HG02759 (cell line): ENCODE measurements at regions not wholly inside any gene's neighbourhood (a gene's known extent, or its start where the extent isn't known, plus 50 kb on each side); places are given as distances from the start of the nearest gene placed in this dataset.

ENCODE experiments used
- ATAC-seq: cut with Tn5 transposase; IDR thresholded peaks from one replicate; pipeline ENCODE4 v1.9.1; 2021; ENCODE audit warnings: mild to moderate bottlenecking, moderate library complexity; ENCODE audit not compliant: unreplicated experiment

- ATAC-seq = no peak
Measured at GRCh38 chr16:64892835-64893785, 228.8 kb downstream of the CDH11 start.

- ATAC-seq = no peak
Measured at GRCh38 chr16:64889446-64889845, 232.4 kb downstream of the CDH11 start.

- ATAC-seq = no peak
Measured at GRCh38 chr16:64887651-64888050, 234.2 kb downstream of the CDH11 start.

GRCh38 chr16:64882078-64882784 lies 239.6 kb downstream of the CDH11 start:
- no peak for ATAC-seq

- ATAC-seq = no peak
Measured at GRCh38 chr16:64880994-64881393, 240.9 kb downstream of the CDH11 start.

GRCh38 chr16:64880006-64880405 lies 241.9 kb downstream of the CDH11 start:
- no peak for ATAC-seq

- no peak for ATAC-seq
Measured at GRCh38 chr16:64878940-64879339, 242.9 kb downstream of the CDH11 start.

- no peak for ATAC-seq
Measured at GRCh38 chr16:64872101-64872500, 249.8 kb downstream of the CDH11 start.

GRCh38 chr16:64870859-64871258 lies 251.0 kb downstream of the CDH11 start:
- no peak for ATAC-seq

GRCh38 chr16:64869781-64870180 lies 252.1 kb downstream of the CDH11 start:
- no peak for ATAC-seq

- ATAC-seq = no peak
Measured at GRCh38 chr16:64866021-64866420, 255.8 kb downstream of the CDH11 start.

GRCh38 chr16:64865069-64865696 lies 256.7 kb downstream of the CDH11 start:
- no peak for ATAC-seq

GRCh38 chr16:64864232-64864809 lies 257.5 kb downstream of the CDH11 start:
- ATAC-seq = no peak

- ATAC-seq = no peak
Measured at GRCh38 chr16:64858076-64858475, 263.8 kb downstream of the CDH11 start.

GRCh38 chr16:64857411-64857810 lies 264.5 kb downstream of the CDH11 start:
- no peak for ATAC-seq

GRCh38 chr16:64853551-64853950 lies 268.3 kb downstream of the CDH11 start:
- ATAC-seq = no peak

GRCh38 chr16:64846966-64847365 lies 274.9 kb downstream of the CDH11 start:
- ATAC-seq = no peak

GRCh38 chr16:64845071-64845470 lies 276.8 kb downstream of the CDH11 start:
- ATAC-seq = no peak

- no peak for ATAC-seq
Measured at GRCh38 chr16:64841482-64841881, 280.4 kb downstream of the CDH11 start.

GRCh38 chr16:64841071-64841470 lies 280.8 kb downstream of the CDH11 start:
- no peak for ATAC-seq

GRCh38 chr16:64830653-64831052 lies 291.2 kb downstream of the CDH11 start:
- no peak for ATAC-seq
